H1 (cell line): ENCODE measurements at regions not wholly inside any gene's neighbourhood (a gene's known extent, or its start where the extent isn't known, plus 50 kb on each side); places are given as distances from the start of the nearest gene placed in this dataset.

ENCODE experiments used
- CTCF ChIA-PET: fragments of 300-600 bp; sonication (Branson Sonifier 250); formaldehyde crosslinking; loops from one replicate; lab custom pipeline; 2021; ENCODE audit not compliant: partially characterized antibody; lab: Charles Lee
- POLR2A ChIA-PET: fragments of 300-600 bp; sonication (Branson Sonifier 250); formaldehyde crosslinking; loops from one replicate; lab custom pipeline; 2021; ENCODE audit warnings: inconsistent platforms; ENCODE audit not compliant: partially characterized antibody; lab: Charles Lee
- DNase-seq, 2 experiments: peaks; one replicate each; pipeline versions ENCODE4 v3.0.0 to v3.0.0-alpha.2; 2010 to 2022; ENCODE audit warnings: low spot score in 2 of 2, low read depth in 1 of 2, mixed read lengths in 1 of 2
- FAIRE-seq: peaks from 2 replicates; lab custom pipeline; 2011; peaks lifted over from hg19 to GRCh38; lab: Jason Lieb, UNC
- H2AFZ ChIP-seq: 2 replicates; pipeline ENCODE4 v1.8.1; 2012; ENCODE audit warnings: low read length, inconsistent platforms
- H2AK5ac ChIP-seq: 2 replicates; pipeline ENCODE4 v1.6.1; 2013; ENCODE audit warnings: low read depth, low read length
- H2BK120ac ChIP-seq: replicated peaks from 2 replicates; pipeline ENCODE3; 2013; ENCODE audit warnings: low read depth, low read length, inconsistent platforms
- H2BK12ac ChIP-seq: 2 replicates; pipeline ENCODE4 v1.6.1; 2013; ENCODE audit warnings: low read depth, low read length
- H2BK15ac ChIP-seq: 2 replicates; pipeline ENCODE4 v1.6.1; 2013; ENCODE audit warnings: low read length
- H2BK20ac ChIP-seq: 2 replicates; pipeline ENCODE4 v1.6.1; 2013; ENCODE audit warnings: low read length
- H2BK5ac ChIP-seq: 2 replicates; pipeline ENCODE4 v1.6.1; 2013; ENCODE audit warnings: low read depth, low read length
- H3K14ac ChIP-seq: 2 replicates; pipeline ENCODE4 v1.6.1; 2013; ENCODE audit warnings: inconsistent platforms; ENCODE audit not compliant: insufficient read length
- H3K18ac ChIP-seq: 2 replicates; pipeline ENCODE4 v1.6.1; 2013; ENCODE audit warnings: low read length; ENCODE audit errors: extremely low read depth
- H3K23ac ChIP-seq: 2 replicates; pipeline ENCODE4 v1.6.1; 2013; ENCODE audit warnings: inconsistent platforms; ENCODE audit not compliant: insufficient read length
- H3K23me2 ChIP-seq: 2 replicates; pipeline ENCODE4 v1.6.1; 2013; ENCODE audit warnings: low read depth, low read length
- H3K27ac ChIP-seq: 2 replicates; pipeline ENCODE4 v1.6.1; 2011; ENCODE audit warnings: low read depth, low read length, inconsistent platforms
- H3K27me3 ChIP-seq, 4 experiments: replicated peaks in 1 of 4; 1 replicate in 1 of 4; 2 replicates in 3 of 4; pipeline versions ENCODE4 v1.6.1 to v1.8.1; 2011 to 2013; ENCODE audit warnings: low read length in 3 of 4, mild to moderate bottlenecking in 3 of 4, inconsistent platforms in 2 of 4, mixed read lengths in 2 of 4, moderate library complexity in 1 of 4; ENCODE audit not compliant: control insufficient read depth in 3 of 4, insufficient read depth in 3 of 4; ENCODE audit errors: extremely low read depth in 1 of 4
- H3K36me3 ChIP-seq, 4 experiments: 2 replicates each; pipeline versions ENCODE4 v1.6.1 to v1.8.1; 2011 to 2013; ENCODE audit warnings: mild to moderate bottlenecking in 4 of 4, low read length in 3 of 4, moderate library complexity in 2 of 4, control low read depth in 1 of 4, inconsistent platforms in 1 of 4; ENCODE audit not compliant: insufficient read depth in 4 of 4, control insufficient read depth in 2 of 4
- H3K4ac ChIP-seq: replicated peaks from 2 replicates; pipeline ENCODE3; 2013; ENCODE audit warnings: low read length, low read depth, mixed read lengths, inconsistent platforms; ENCODE audit not compliant: insufficient read length
- H3K4me1 ChIP-seq, 4 experiments: replicated peaks in 1 of 4; 1 replicate in 1 of 4; 2 replicates in 3 of 4; pipeline versions ENCODE4 v1.6.1 to v1.8.1; 2011 to 2013; ENCODE audit warnings: low read length in 3 of 4, inconsistent platforms in 2 of 4, mixed read lengths in 1 of 4; ENCODE audit not compliant: insufficient read depth in 4 of 4, control insufficient read depth in 3 of 4
- H3K4me2 ChIP-seq, 2 experiments: 2 replicates each; pipeline versions ENCODE4 v1.6.1 to v1.8.1; 2011 to 2013; ENCODE audit warnings: low read depth in 2 of 2, low read length in 2 of 2, control low read depth in 1 of 2, inconsistent platforms in 1 of 2, mild to moderate bottlenecking in 1 of 2; ENCODE audit not compliant: insufficient read depth in 1 of 2
- H3K4me3 ChIP-seq, 4 experiments: fragments of 200-600, 300-600 bp in 1 of 4; sonication (generic), shearing (Covaris generic), sonication (Bioruptor Twin) in 1 of 4; 2 replicates each; pipeline versions ENCODE4 v1.5.1 to v1.8.1; 2011 to 2016; ENCODE audit warnings: low read length in 4 of 4, low read depth in 3 of 4, control low read depth in 2 of 4, inconsistent platforms in 2 of 4, mild to moderate bottlenecking in 2 of 4, mixed read lengths in 1 of 4, moderate library complexity in 1 of 4; ENCODE audit not compliant: insufficient read depth in 2 of 4; ENCODE audit errors: extremely low read depth in 1 of 4
- H3K56ac ChIP-seq: replicated peaks from 2 replicates; pipeline ENCODE3; 2013; ENCODE audit warnings: low read depth, mild to moderate bottlenecking, mixed read lengths, low read length, inconsistent platforms; ENCODE audit not compliant: insufficient read length
- H3K79me1 ChIP-seq: 2 replicates; pipeline ENCODE4 v1.6.1; 2013; ENCODE audit warnings: low read depth, low read length, control low read depth
- H3K79me2 ChIP-seq, 2 experiments: 2 replicates each; pipeline versions ENCODE4 v1.6.1 to v1.8.1; 2012 to 2013; ENCODE audit warnings: low read length in 2 of 2, mild to moderate bottlenecking in 2 of 2, inconsistent platforms in 1 of 2; ENCODE audit not compliant: insufficient read depth in 2 of 2, control insufficient read depth in 1 of 2
- H3K9ac ChIP-seq, 4 experiments: replicated peaks in 1 of 4; 1 replicate in 1 of 4; 2 replicates in 3 of 4; pipeline versions ENCODE4 v1.6.1 to v1.8.1; 2011 to 2013; ENCODE audit warnings: low read depth in 3 of 4, low read length in 3 of 4, control low read depth in 2 of 4, mild to moderate bottlenecking in 2 of 4, moderate library complexity in 2 of 4, inconsistent platforms in 1 of 4; ENCODE audit errors: extremely low read depth in 1 of 4
- H3K9me3 ChIP-seq, 2 experiments: 2 replicates each; pipeline versions ENCODE4 v1.6.1 to v1.8.1; 2012 to 2013; ENCODE audit warnings: mild to moderate bottlenecking in 2 of 2, moderate library complexity in 2 of 2, control low read depth in 1 of 2, inconsistent platforms in 1 of 2, low read depth in 1 of 2, low read length in 1 of 2, mixed read lengths in 1 of 2; ENCODE audit not compliant: insufficient read depth in 2 of 2
- H4K20me1 ChIP-seq, 2 experiments: replicated peaks in 1 of 2; 2 replicates each; pipeline versions ENCODE3 to v1.8.1; 2011 to 2013; ENCODE audit warnings: inconsistent platforms in 2 of 2, low read length in 2 of 2, mild to moderate bottlenecking in 1 of 2; ENCODE audit not compliant: insufficient read depth in 2 of 2, control insufficient read depth in 1 of 2
- H4K5ac ChIP-seq: 2 replicates; pipeline ENCODE4 v1.6.1; 2013; ENCODE audit warnings: low read length, low read depth, mixed read lengths, inconsistent platforms; ENCODE audit not compliant: insufficient read length
- H4K8ac ChIP-seq: 2 replicates; pipeline ENCODE4 v1.8.0; 2013; ENCODE audit warnings: mild to moderate bottlenecking, moderate library complexity, low read length, inconsistent platforms; ENCODE audit not compliant: insufficient read depth; ENCODE audit errors: extremely low read depth
- H4K91ac ChIP-seq: replicated peaks from 2 replicates; pipeline ENCODE3; 2013; ENCODE audit warnings: low read length, mixed read lengths, inconsistent platforms; ENCODE audit not compliant: insufficient read length
- CBX8 ChIP-seq: fragments of 300-800, 300-1000 bp; sonication (generic); IDR thresholded peaks from 2 replicates; pipeline ENCODE4 v1.7.1; 2016; ENCODE audit warnings: low read depth, low read length, borderline replicate concordance
- CHD1 ChIP-seq: IDR thresholded peaks from 2 replicates; pipeline ENCODE4 v1.6.1; 2012; ENCODE audit warnings: low read depth, low read length, improper control_type of control experiment
- GTF2F1 ChIP-seq: IDR thresholded peaks from 2 replicates; pipeline ENCODE4 v1.6.1; 2012; ENCODE audit warnings: low read depth, low read length, improper control_type of control experiment, borderline replicate concordance
- KDM4A ChIP-seq: IDR thresholded peaks from one replicate; pipeline ENCODE4 v1.7.1; 2012; ENCODE audit warnings: low read depth, mild to moderate bottlenecking, moderate library complexity, low read length, inconsistent platforms; ENCODE audit not compliant: severe bottlenecking
- PHF8 ChIP-seq: fragments of 200-600 bp; sonication (generic); conservative IDR thresholded peaks from 2 replicates; pipeline ENCODE4 v1.7.1; 2012; ENCODE audit warnings: low read depth, mild to moderate bottlenecking, inconsistent platforms, low read length, moderate library complexity
- POLR2A ChIP-seq, 2 experiments: IDR thresholded peaks; 1 replicate in 1 of 2; 2 replicates in 1 of 2; pipeline ENCODE4 v1.6.1; 2011; ENCODE audit warnings: low read depth in 2 of 2, low read length in 2 of 2, mild to moderate bottlenecking in 2 of 2; ENCODE audit errors: control extremely low read depth in 1 of 2
- POLR2AphosphoS5 ChIP-seq: IDR thresholded peaks from 2 replicates; pipeline ENCODE4 v1.6.1; 2011; ENCODE audit warnings: low read depth, low read length
- RAD21 ChIP-seq, 2 experiments: IDR thresholded peaks in 1 of 2; conservative IDR thresholded peaks in 1 of 2; 2 replicates each; pipeline ENCODE4 v1.6.1; 2011; ENCODE audit warnings: low read depth in 2 of 2, low read length in 2 of 2, improper control_type of control experiment in 1 of 2, inconsistent platforms in 1 of 2, mild to moderate bottlenecking in 1 of 2, moderate library complexity in 1 of 2
- SP4 ChIP-seq: IDR thresholded peaks from 2 replicates; pipeline ENCODE4 v1.6.1; 2012; ENCODE audit warnings: low read length, inconsistent platforms
- SUZ12 ChIP-seq: fragments of 200-600 bp; sonication (generic); IDR thresholded peaks from 2 replicates; pipeline ENCODE4 v1.6.1; 2012; ENCODE audit warnings: mild to moderate bottlenecking, inconsistent platforms, low read length, moderate library complexity, mixed read lengths
- WGBS, 2 experiments: shearing (Covaris generic) in 1 of 2; methylation state at CpG; one replicate each; pipeline versions ENCODE4 v1.1.6 to v1.1.7; 2013 to 2015; ENCODE audit warnings: low lambda C conversion rate in 2 of 2, mixed read lengths in 2 of 2, inconsistent platforms in 1 of 2, low coverage in 1 of 2, missing lambda C conversion rate in 1 of 2; ENCODE audit not compliant: insufficient replicate concordance in 2 of 2, insufficient coverage in 1 of 2, insufficient read length in 1 of 2; ENCODE audit errors: extremely low coverage in 1 of 2, missing lambda C conversion rate in 1 of 2; 5-methylcytosine and 5-hydroxymethylcytosine counted together

DNA sequence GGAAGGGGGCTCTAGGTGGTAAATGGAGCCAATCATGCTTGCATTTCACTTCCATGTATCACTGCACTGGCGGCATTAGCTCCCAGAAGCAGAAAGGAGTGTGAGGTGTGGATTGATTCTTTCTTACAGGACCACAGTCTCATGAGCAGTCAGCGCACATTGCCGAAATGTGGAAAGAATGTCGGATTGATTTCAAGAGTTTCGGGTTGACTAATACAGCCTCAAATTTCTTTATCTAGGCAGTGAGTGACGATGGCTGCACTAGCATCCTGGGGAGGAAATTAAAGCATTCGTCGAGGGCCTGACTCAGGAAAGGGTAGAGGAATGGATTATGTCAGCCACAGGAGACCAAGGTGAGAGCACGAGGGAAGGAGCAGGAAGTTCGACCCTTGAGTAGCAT, 222.8 kb upstream of the CDYL start:
- Histone ChIP-seq H3K23ac (no peak overlapping the region), H4K5ac (no peak overlapping the region), H2BK20ac (no peak overlapping the region), H2BK15ac (no peak overlapping the region), H3K9me3 (no peaks in the 10 kb centered on the region), H2BK12ac (no peak overlapping the region), H3K36me3 (no peaks in the 10 kb centered on the region), H3K23me2 (no peaks in the 10 kb centered on the region), H2BK120ac (no peak overlapping the region), H3K4me2 (no peak overlapping the region), H4K8ac (no peak overlapping the region), H3K18ac (no peak overlapping the region), H3K56ac (no peak overlapping the region), H2BK5ac (no peak overlapping the region), H2AK5ac (no peak overlapping the region), H3K9ac (no peak overlapping the region), H4K91ac (no peak overlapping the region), H3K27ac (no peak overlapping the region), H3K27me3 (no peaks in the 10 kb centered on the region), H3K4ac (no peak overlapping the region), H4K20me1 (no peaks in the 10 kb centered on the region), H3K4me1 (0 out of 7 replicates have a peak, but pooled peaks cover 0 to 2% (median 0%) of the 10 kb centered on the region in 4 experiments), H2AFZ (no peak overlapping the region), H3K79me2 (no peaks in the 10 kb centered on the region), H3K4me3 (no peak overlapping the region), H3K14ac (no peak overlapping the region), H3K79me1 (no peaks in the 10 kb centered on the region)
- no peak for FAIRE-seq
- CTCF ChIA-PET: interaction anchor here (1.1 kb wide), 1 partner anchor 22 kb away, joined by 3 read pairs; no protein-coding TSS in a partner anchor
- 95% methylated on average over 10 of the region's 10 CpGs; no CpG with 5 or more reads in 1 of the 2 experiments for WGBS, 2 experiments
- POLR2A ChIA-PET: no interaction called here
- no peak for DNase-seq
- TF ChIP-seq POLR2A (IDR thresholded peaks at IDR 0.05; ENCODE audit: control extremely low read depth in 1 of 2, low read depth in 2 of 2, low read length in 2 of 2): no peak
- TF ChIP-seq RAD21 (IDR thresholded peaks at IDR 0.05 in 1 of 2, conservative IDR thresholded peaks at IDR 0.05 in 1 of 2; ENCODE audit: low read depth in 2 of 2, low read length in 2 of 2): no peak
- TF ChIP-seq KDM4A: no peak
- no peak for TF ChIP-seq CBX8
- no peak for TF ChIP-seq GTF2F1
- no peak for TF ChIP-seq POLR2AphosphoS5
- no peak for TF ChIP-seq CHD1
- TF ChIP-seq SUZ12: no peak
- no peak for TF ChIP-seq SP4
- no peak for TF ChIP-seq PHF8
